OCI-LY1 (cell line): ENCODE measurements at regions not wholly inside any gene's neighbourhood (a gene's known extent, or its start where the extent isn't known, plus 50 kb on each side); places are given as distances from the start of the nearest gene placed in this dataset.

ENCODE experiments used
- CTCF ChIP-seq: fragments of 200-600 bp; sonication (generic), shearing (Covaris generic); IDR thresholded peaks from 2 replicates; pipeline ENCODE4 v1.5.1; 2017; ENCODE audit warnings: mild to moderate bottlenecking, antibody characterized with exemption, low read length, moderate library complexity, mixed read lengths
- EZH2 ChIP-seq: fragments of 200-600 bp; sonication (generic), shearing (Covaris generic); IDR thresholded peaks from 2 replicates; pipeline ENCODE4 v1.8.0; 2017; ENCODE audit warnings: borderline replicate concordance, mixed run types, mild to moderate bottlenecking, antibody characterized with exemption, low read length, moderate library complexity, mixed read lengths

GRCh38 chr13:80903911-80904310 is 563.0 kb upstream of the SPRY2 start:
- TF ChIP-seq CTCF (no peak), EZH2 (no peak)
